Stimulated activated CD8-positive, alpha-beta memory T cell treated with anti-CD3 and anti-CD28 coated beads, Interleukin-12 subunit alpha, Interleukin-12 subunit beta, amount 100 ng/mL, for 24 hours (primary cell): ENCODE measurements at regions not wholly inside any gene's neighbourhood (a gene's known extent, or its start where the extent isn't known, plus 50 kb on each side); places are given as distances from the start of the nearest gene placed in this dataset.

Source experiments
- DNase-seq: peaks from one replicate; pipeline ENCODE4 v3.0.0-alpha.2; 2020; ENCODE audit errors: extremely low read depth

- DNase-seq = no peak
These were observed 134.8 kb upstream of the AGAP1 start for GRCh38 chr2:235358981-235359471.

- no peak for DNase-seq
These were observed 133.4 kb upstream of the AGAP1 start for GRCh38 chr2:235360446-235360845.

- DNase-seq = no peak
These were observed 128.1 kb upstream of the AGAP1 start for GRCh38 chr2:235365743-235366142.

- DNase-seq = no peak
These were observed 127.5 kb upstream of the AGAP1 start for GRCh38 chr2:235366390-235366789.

GRCh38 chr2:235366807-235367206, 127.0 kb upstream of the AGAP1 start:
- DNase-seq = no peak

- no peak for DNase-seq
These were observed 122.8 kb upstream of the AGAP1 start for GRCh38 chr2:235371018-235371417.

GRCh38 chr2:235373171-235373570, 120.7 kb upstream of the AGAP1 start:
- no peak for DNase-seq

- no peak for DNase-seq
These were observed 116.7 kb upstream of the AGAP1 start for GRCh38 chr2:235377176-235377575.

GRCh38 chr2:235378246-235378645, 115.6 kb upstream of the AGAP1 start:
- DNase-seq = no peak

GRCh38 chr2:235378944-235379343, 114.9 kb upstream of the AGAP1 start:
- DNase-seq = no peak

GRCh38 chr2:235381261-235381912, 112.5 kb upstream of the AGAP1 start:
- no peak for DNase-seq

- no peak for DNase-seq
These were observed 111.7 kb upstream of the AGAP1 start for GRCh38 chr2:235382179-235382578.

- no peak for DNase-seq
These were observed 111.2 kb upstream of the AGAP1 start for GRCh38 chr2:235382601-235383000.

- DNase-seq = no peak
These were observed 110.5 kb upstream of the AGAP1 start for GRCh38 chr2:235383272-235383843.

GRCh38 chr2:235384624-235385023, 109.2 kb upstream of the AGAP1 start:
- no peak for DNase-seq

GRCh38 chr2:235389626-235390025, 104.2 kb upstream of the AGAP1 start:
- no peak for DNase-seq

- DNase-seq = no peak
These were observed 103.6 kb upstream of the AGAP1 start for GRCh38 chr2:235390108-235390815.

- DNase-seq = no peak
These were observed 103.0 kb upstream of the AGAP1 start for GRCh38 chr2:235390816-235391194.

GRCh38 chr2:235391921-235392615, 101.8 kb upstream of the AGAP1 start:
- no peak for DNase-seq

GRCh38 chr2:235394278-235394828, 99.5 kb upstream of the AGAP1 start:
- DNase-seq = no peak

- DNase-seq = no peak
These were observed 97.6 kb upstream of the AGAP1 start for GRCh38 chr2:235396071-235396846.
